KMS-11 (cell line): ENCODE measurements at regions not wholly inside any gene's neighbourhood (a gene's known extent, or its start where the extent isn't known, plus 50 kb on each side); places are given as distances from the start of the nearest gene placed in this dataset.

Experiments used
- H2AFZ ChIP-seq: fragments of 200-600 bp; sonication (generic); 2 replicates; pipeline ENCODE4 v1.6.1; 2016; ENCODE audit warnings: antibody characterized with exemption, mixed run types, low read depth
- H3K27ac ChIP-seq: fragments of 200-600 bp; sonication (generic); 2 replicates; pipeline ENCODE4 v1.6.1; 2016; ENCODE audit warnings: mild to moderate bottlenecking, mixed run types
- H3K27me3 ChIP-seq: fragments of 200-600 bp; sonication (generic); 2 replicates; pipeline ENCODE4 v1.6.1; 2017; ENCODE audit warnings: mild to moderate bottlenecking, low read depth, mixed run types, moderate library complexity; ENCODE audit not compliant: insufficient read depth
- H3K36me3 ChIP-seq: fragments of 200-600 bp; sonication (generic); 2 replicates; pipeline ENCODE4 v1.6.1; 2017; ENCODE audit warnings: mild to moderate bottlenecking, mixed run types; ENCODE audit not compliant: insufficient read depth
- H3K4me1 ChIP-seq: fragments of 200-600 bp; sonication (generic); 2 replicates; pipeline ENCODE4 v1.6.1; 2016; ENCODE audit warnings: mild to moderate bottlenecking, low read depth, mixed run types; ENCODE audit not compliant: poor library complexity, severe bottlenecking
- H3K4me2 ChIP-seq: fragments of 200-600 bp; sonication (generic); 2 replicates; pipeline ENCODE4 v1.7.0; 2016; ENCODE audit warnings: mild to moderate bottlenecking, mixed run types
- H3K4me3 ChIP-seq: fragments of 200-600 bp; sonication (generic); IDR thresholded peaks from 2 replicates; pipeline ENCODE4 v1.6.1; 2017; ENCODE audit warnings: low read depth, low read length, mixed read lengths; ENCODE audit not compliant: insufficient read depth
- H3K79me2 ChIP-seq: fragments of 200-600 bp; sonication (generic); 2 replicates; pipeline ENCODE4 v1.6.1; 2016; ENCODE audit warnings: low read depth, mixed run types; ENCODE audit not compliant: insufficient read depth
- H3K9ac ChIP-seq: fragments of 200-600 bp; sonication (generic); 2 replicates; pipeline ENCODE4 v1.6.1; 2016; ENCODE audit warnings: mild to moderate bottlenecking, mixed run types
- H4K20me1 ChIP-seq: fragments of 200-600 bp; sonication (generic); 2 replicates; pipeline ENCODE4 v1.6.1; 2016; ENCODE audit warnings: mild to moderate bottlenecking, mixed run types; ENCODE audit not compliant: insufficient read depth
- TF ChIP-seq, protein P1 (sequence below): fragments of 200-600 bp; sonication (generic); conservative IDR thresholded peaks from 2 replicates; pipeline ENCODE4 v1.6.1; 2017; ENCODE audit warnings: low read depth, mild to moderate bottlenecking, antibody characterized with exemption, low read length, moderate library complexity, mixed read lengths

DNA sequence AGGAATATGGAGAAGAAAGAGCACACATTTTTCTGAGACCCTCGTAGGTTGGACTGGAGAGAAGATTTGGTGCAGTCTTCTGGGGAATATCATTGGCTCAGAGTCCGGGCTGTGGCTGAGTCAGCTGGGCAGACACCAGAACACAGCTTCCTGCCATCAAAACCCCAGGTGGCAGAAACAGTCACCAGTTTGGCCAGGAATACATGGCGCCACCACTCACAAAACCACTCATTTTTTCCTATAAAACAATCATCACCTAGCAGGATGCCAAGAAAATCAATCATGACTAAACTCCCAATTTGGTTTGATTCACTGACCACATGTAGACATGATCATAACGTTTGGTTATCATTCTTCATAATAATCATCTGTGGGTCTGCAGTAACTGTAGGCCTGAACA is 178.1 kb upstream of the PBX1 start:
- H3K79me2 ChIP-seq = no peaks in the 10 kb centered on the region
- H3K4me3 ChIP-seq = no peak overlapping the region
- H3K9ac ChIP-seq = no peak overlapping the region
- H3K4me2 ChIP-seq = no peak overlapping the region
- H4K20me1 ChIP-seq = no peaks in the 10 kb centered on the region
- TF ChIP-seq, protein P1, sequence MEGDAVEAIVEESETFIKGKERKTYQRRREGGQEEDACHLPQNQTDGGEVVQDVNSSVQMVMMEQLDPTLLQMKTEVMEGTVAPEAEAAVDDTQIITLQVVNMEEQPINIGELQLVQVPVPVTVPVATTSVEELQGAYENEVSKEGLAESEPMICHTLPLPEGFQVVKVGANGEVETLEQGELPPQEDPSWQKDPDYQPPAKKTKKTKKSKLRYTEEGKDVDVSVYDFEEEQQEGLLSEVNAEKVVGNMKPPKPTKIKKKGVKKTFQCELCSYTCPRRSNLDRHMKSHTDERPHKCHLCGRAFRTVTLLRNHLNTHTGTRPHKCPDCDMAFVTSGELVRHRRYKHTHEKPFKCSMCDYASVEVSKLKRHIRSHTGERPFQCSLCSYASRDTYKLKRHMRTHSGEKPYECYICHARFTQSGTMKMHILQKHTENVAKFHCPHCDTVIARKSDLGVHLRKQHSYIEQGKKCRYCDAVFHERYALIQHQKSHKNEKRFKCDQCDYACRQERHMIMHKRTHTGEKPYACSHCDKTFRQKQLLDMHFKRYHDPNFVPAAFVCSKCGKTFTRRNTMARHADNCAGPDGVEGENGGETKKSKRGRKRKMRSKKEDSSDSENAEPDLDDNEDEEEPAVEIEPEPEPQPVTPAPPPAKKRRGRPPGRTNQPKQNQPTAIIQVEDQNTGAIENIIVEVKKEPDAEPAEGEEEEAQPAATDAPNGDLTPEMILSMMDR = no peak
- no peaks in the 10 kb centered on the region for H3K27me3 ChIP-seq
- no peaks in the 10 kb centered on the region for H3K36me3 ChIP-seq
- no peak overlapping the region for H2AFZ ChIP-seq
- H3K27ac ChIP-seq = no peak overlapping the region
- H3K4me1 ChIP-seq = no peaks in the 10 kb centered on the region

DNA sequence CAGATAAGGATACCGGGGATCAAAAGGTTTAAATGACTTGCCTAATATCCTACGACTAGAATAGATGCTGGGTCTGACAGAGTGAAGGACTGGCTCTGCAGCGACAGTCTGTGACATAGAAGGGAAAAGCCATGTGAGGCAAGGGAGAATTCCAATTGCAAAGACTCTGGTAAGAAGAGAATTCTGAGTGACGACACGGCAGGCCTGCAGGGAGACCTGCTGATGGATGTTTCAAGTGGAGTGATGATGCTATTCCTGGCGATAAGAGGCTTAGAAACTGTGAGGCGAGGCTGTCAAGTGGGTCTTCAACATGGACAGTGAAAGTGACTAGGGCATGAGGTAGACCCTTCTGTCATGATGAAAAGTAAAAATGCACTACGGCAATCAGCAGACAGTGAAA is 176.6 kb upstream of the PBX1 start:
- no peaks in the 10 kb centered on the region for H3K27me3 ChIP-seq
- H3K79me2 ChIP-seq = no peaks in the 10 kb centered on the region
- no peaks in the 10 kb centered on the region for H3K36me3 ChIP-seq
- TF ChIP-seq, protein P1 = no peak
- no peak overlapping the region for H3K27ac ChIP-seq
- no peak overlapping the region for H3K4me3 ChIP-seq
- H3K4me1 ChIP-seq = no peaks in the 10 kb centered on the region
- H3K4me2 ChIP-seq = no peak overlapping the region
- no peak overlapping the region for H2AFZ ChIP-seq
- H3K9ac ChIP-seq = no peak overlapping the region
- H4K20me1 ChIP-seq = no peaks in the 10 kb centered on the region

DNA sequence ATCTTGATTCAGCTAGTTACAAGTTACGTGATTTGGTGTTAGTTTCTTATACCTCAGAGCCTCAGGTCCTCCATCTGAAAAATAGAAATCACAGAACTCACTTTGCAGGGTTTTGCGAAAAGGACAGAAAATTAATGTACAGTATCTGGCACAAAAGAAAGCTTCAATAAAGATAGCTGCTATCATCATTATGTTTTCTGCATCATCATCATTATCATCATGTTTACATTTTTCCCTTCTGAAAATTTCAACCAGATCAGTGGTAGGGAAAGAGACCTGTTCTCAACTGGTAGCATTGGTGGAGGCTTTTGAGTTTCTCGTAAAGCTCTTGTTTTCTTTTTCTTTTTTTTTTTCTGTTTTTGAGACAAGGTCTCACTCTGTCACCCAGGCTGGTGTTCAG is 174.7 kb upstream of the PBX1 start:
- TF ChIP-seq, protein P1 = no peak
- H3K4me3 ChIP-seq = no peak overlapping the region
- no peaks in the 10 kb centered on the region for H3K36me3 ChIP-seq
- no peak overlapping the region for H3K4me2 ChIP-seq
- no peak overlapping the region for H2AFZ ChIP-seq
- H3K79me2 ChIP-seq = no peaks in the 10 kb centered on the region
- H3K27me3 ChIP-seq = no peaks in the 10 kb centered on the region
- H3K27ac ChIP-seq = no peak overlapping the region
- no peaks in the 10 kb centered on the region for H3K4me1 ChIP-seq
- no peak overlapping the region for H3K9ac ChIP-seq
- no peaks in the 10 kb centered on the region for H4K20me1 ChIP-seq

DNA sequence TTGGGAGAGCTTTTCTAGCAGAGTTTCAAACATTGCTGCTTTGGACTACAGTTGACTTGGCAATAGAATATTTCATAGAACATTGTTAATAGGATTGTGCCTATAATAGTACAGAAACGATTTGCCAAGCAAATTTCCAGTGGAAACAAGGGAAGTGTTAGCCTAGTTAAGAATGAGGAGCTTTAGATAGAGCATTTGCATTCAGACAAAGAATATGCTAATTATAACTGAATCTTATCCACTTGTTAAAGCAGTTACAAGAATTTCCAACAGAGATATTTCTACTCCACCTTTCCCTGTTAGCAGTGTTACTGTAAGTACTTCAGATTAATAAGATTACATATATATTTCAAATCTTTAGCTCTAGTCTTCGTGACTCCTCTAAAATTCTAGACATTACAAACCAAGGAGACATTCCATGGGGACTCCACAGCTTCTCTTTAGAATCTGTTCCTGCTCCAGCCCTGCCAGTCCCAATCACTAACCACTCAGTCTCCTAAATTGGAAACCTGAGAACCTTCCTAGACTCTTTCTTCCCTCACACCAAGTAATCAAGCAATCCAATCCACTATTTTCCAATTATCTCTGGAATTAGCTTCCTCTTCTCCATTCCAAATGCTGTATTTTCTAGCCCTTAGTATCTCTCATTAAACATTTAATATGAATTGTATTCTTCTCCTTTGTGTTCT is 141.8 kb upstream of the PBX1 start:
- Histone ChIP-seq H2AFZ (no peak overlapping the region), H3K9ac (no peak overlapping the region), H3K4me1 (no peaks in the 10 kb centered on the region), H3K4me2 (no peak overlapping the region), H3K79me2 (no peaks in the 10 kb centered on the region), H3K36me3 (no peaks in the 10 kb centered on the region), H3K27ac (no peak overlapping the region), H4K20me1 (no peaks in the 10 kb centered on the region), H3K27me3 (no peaks in the 10 kb centered on the region), H3K4me3 (no peak overlapping the region)
- TF ChIP-seq, protein P1 = no peak
